ENCODE measurements at regions not wholly inside any gene's neighbourhood (a gene's known extent, or its start where the extent isn't known, plus 50 kb on each side); places are given as distances from the start of the nearest gene placed in this dataset.
"Not testable (repeated sequence)": the region's sequence is repeated elsewhere in the genome, so short reads cannot be mapped to it uniquely, and the experiment has no call there.

- TF ChIP-seq CTCF (IDR thresholded peaks at IDR 0.05; ENCODE audit: borderline replicate concordance, extremely low read depth, insufficient read depth), result no peak
Observed at GRCh38 chr9:7490317-7491108, 309.1 kb downstream of the DMAC1 start.

GRCh38 chr9:7489036-7489435, 310.5 kb downstream of the DMAC1 start:
- no peaks in the 10 kb centered on the region for H3K27me3 ChIP-seq (ENCODE audit: control insufficient read depth, insufficient read depth, low read length)
- H3K4me3 ChIP-seq (ENCODE audit: low read length in 3 of 3), result no peak overlapping the region
- FAIRE-seq (no peak), DNase-seq (peak in 1 of 5 donors; percentile 6)
- H3K27ac ChIP-seq (ENCODE audit: low read depth in 2 of 2, low read length in 2 of 2), result no peak overlapping the region
- H3K9me3 ChIP-seq (ENCODE audit: control insufficient read depth in 2 of 3, insufficient read depth in 1 of 3, low read length in 3 of 3), result no peaks in the 10 kb centered on the region
- H3K9ac ChIP-seq (ENCODE audit: low read length in 3 of 3), result no peak overlapping the region
- H3K4me1 ChIP-seq (ENCODE audit: control insufficient read depth in 2 of 3, insufficient read depth in 2 of 3, low read depth in 1 of 3, low read length in 3 of 3), result no peaks in the 10 kb centered on the region
- intact Hi-C loops (cut with DNase I), result no loop called here
- no peaks in the 10 kb centered on the region for H3K36me3 ChIP-seq (ENCODE audit: control insufficient read depth in 2 of 3, insufficient read depth in 3 of 3, low read length in 3 of 3)
- TF ChIP-seq CTCF (IDR thresholded peaks at IDR 0.05; ENCODE audit: borderline replicate concordance, extremely low read depth, insufficient read depth), result no peak

More at GRCh38 chr9:7490317-7491108, 309.1 kb downstream of the DMAC1 start:
- intact Hi-C loops (cut with DNase I), result no loop called here
- DNase-seq (no peak), FAIRE-seq (no peak)
- no peak overlapping the region for H3K27ac ChIP-seq (ENCODE audit: low read depth in 2 of 2, low read length in 2 of 2)
- no peaks in the 10 kb centered on the region for H3K4me1 ChIP-seq (ENCODE audit: control insufficient read depth in 2 of 3, insufficient read depth in 2 of 3, low read depth in 1 of 3, low read length in 3 of 3)
- H3K4me3 ChIP-seq (ENCODE audit: low read length in 3 of 3), result no peak overlapping the region
- H3K36me3 ChIP-seq (ENCODE audit: control insufficient read depth in 2 of 3, insufficient read depth in 3 of 3, low read length in 3 of 3), result no peaks in the 10 kb centered on the region
- H3K27me3 ChIP-seq (ENCODE audit: control insufficient read depth, insufficient read depth, low read length), result no peaks in the 10 kb centered on the region
- no peaks in the 10 kb centered on the region for H3K9me3 ChIP-seq (ENCODE audit: control insufficient read depth in 2 of 3, insufficient read depth in 1 of 3, low read length in 3 of 3)
- H3K9ac ChIP-seq (ENCODE audit: low read length in 3 of 3), result no peak overlapping the region

- FAIRE-seq; H3K9me3 ChIP-seq (ENCODE audit: control insufficient read depth in 2 of 3, insufficient read depth in 1 of 3, low read length in 3 of 3); H3K4me3 ChIP-seq (ENCODE audit: low read length in 3 of 3); H3K36me3 ChIP-seq (ENCODE audit: control insufficient read depth in 2 of 3, insufficient read depth in 3 of 3, low read length in 3 of 3); intact Hi-C loops (cut with DNase I); H3K4me1 ChIP-seq (ENCODE audit: control insufficient read depth in 2 of 3, insufficient read depth in 2 of 3, low read depth in 1 of 3, low read length in 3 of 3); DNase-seq; H3K27me3 ChIP-seq (ENCODE audit: control insufficient read depth, insufficient read depth, low read length); H3K9ac ChIP-seq (ENCODE audit: low read length in 3 of 3); H3K27ac ChIP-seq (ENCODE audit: low read depth in 2 of 2, low read length in 2 of 2): not testable (repeated sequence)
Observed at GRCh38 chr9:7484014-7484413, 315.6 kb downstream of the DMAC1 start.

GRCh38 chr9:7481570-7481969, 318.0 kb downstream of the DMAC1 start:
- Histone ChIP-seq H3K27me3 (ENCODE audit: control insufficient read depth, insufficient read depth, low read length) (no peaks in the 10 kb centered on the region), H3K4me1 (ENCODE audit: control insufficient read depth in 2 of 3, insufficient read depth in 2 of 3, low read depth in 1 of 3, low read length in 3 of 3) (no peaks in the 10 kb centered on the region), H3K9ac (ENCODE audit: low read length in 3 of 3) (no peak overlapping the region), H3K4me3 (ENCODE audit: low read length in 3 of 3) (no peak overlapping the region), H3K9me3 (ENCODE audit: control insufficient read depth in 2 of 3, insufficient read depth in 1 of 3, low read length in 3 of 3) (no peaks in the 10 kb centered on the region), H3K27ac (ENCODE audit: low read depth in 2 of 2, low read length in 2 of 2) (no peak overlapping the region), H3K36me3 (ENCODE audit: control insufficient read depth in 2 of 3, insufficient read depth in 3 of 3, low read length in 3 of 3) (no peaks in the 10 kb centered on the region)
- TF ChIP-seq CTCF (IDR thresholded peaks at IDR 0.05; ENCODE audit: borderline replicate concordance, extremely low read depth, insufficient read depth), result no peak
- DNase-seq, result no peak
- intact Hi-C loops (cut with DNase I), result no loop called here
- no peak for FAIRE-seq
